CD14-positive monocyte (primary cell): ENCODE measurements at regions not wholly inside any gene's neighbourhood (a gene's known extent, or its start where the extent isn't known, plus 50 kb on each side); places are given as distances from the start of the nearest gene placed in this dataset.

ENCODE experiments used
- DNase-seq, 3 donors: peaks; one replicate each; pipeline ENCODE4 v3.0.0-alpha.2; 2011 to 2022
- H2AFZ ChIP-seq: 2 replicates; pipeline ENCODE4 v1.6.0; 2012; ENCODE audit warnings: mild to moderate bottlenecking, low read depth, low read length, inconsistent platforms; ENCODE audit not compliant: insufficient read depth, poor library complexity, severe bottlenecking
- H3K27ac ChIP-seq, 2 donors: 1 replicate in 1 of 2; 2 replicates in 1 of 2; pipeline ENCODE4 v1.5.1; 2012 to 2013; ENCODE audit warnings: low read length in 2 of 2, control low read depth in 1 of 2, inconsistent platforms in 1 of 2, low read depth in 1 of 2, mild to moderate bottlenecking in 1 of 2
- H3K27me3 ChIP-seq, 2 donors: one replicate each; pipeline versions ENCODE4 v1.6.0 to v1.6.1; 2011 to 2013; ENCODE audit warnings: low read length in 2 of 2; ENCODE audit not compliant: control insufficient read depth in 2 of 2, insufficient read depth in 2 of 2
- H3K36me3 ChIP-seq, 2 donors: replicated peaks in 1 of 2; 1 replicate in 1 of 2; 2 replicates in 1 of 2; pipeline versions ENCODE4 v1.5.1 to v1.6.1; 2012 to 2013; ENCODE audit warnings: low read length in 2 of 2, control low read depth in 1 of 2, inconsistent platforms in 1 of 2, mild to moderate bottlenecking in 1 of 2; ENCODE audit not compliant: insufficient read depth in 2 of 2, control insufficient read depth in 1 of 2
- H3K4me1 ChIP-seq, 2 donors: 1 replicate in 1 of 2; 2 replicates in 1 of 2; pipeline versions ENCODE4 v1.5.1 to v1.6.1; 2012 to 2013; ENCODE audit warnings: low read length in 2 of 2, control low read depth in 1 of 2, inconsistent platforms in 1 of 2, mild to moderate bottlenecking in 1 of 2, moderate library complexity in 1 of 2; ENCODE audit not compliant: insufficient read depth in 2 of 2, control insufficient read depth in 1 of 2
- H3K4me2 ChIP-seq: replicated peaks from 2 replicates; pipeline ENCODE3; 2012; ENCODE audit warnings: low read length, moderate library complexity, mild to moderate bottlenecking; ENCODE audit not compliant: poor library complexity, severe bottlenecking; ENCODE audit errors: extremely low read depth
- H3K4me3 ChIP-seq, 3 experiments: fragments of 200-600 bp in 1 of 3; sonication (generic) in 1 of 3; replicated peaks in 1 of 3; 1 replicate in 2 of 3; 2 replicates in 1 of 3; pipeline ENCODE4 v1.5.1; 2011 to 2013; ENCODE audit warnings: low read length in 3 of 3, mild to moderate bottlenecking in 3 of 3, control low read depth in 2 of 3, low read depth in 2 of 3, inconsistent platforms in 1 of 3, moderate library complexity in 1 of 3
- H3K79me2 ChIP-seq: 2 replicates; pipeline ENCODE4 v1.6.0; 2012; ENCODE audit warnings: mild to moderate bottlenecking, control low read depth, inconsistent platforms, low read length, moderate library complexity; ENCODE audit not compliant: insufficient read depth
- H3K9ac ChIP-seq: 2 replicates; pipeline ENCODE4 v1.6.0; 2017; ENCODE audit warnings: low read length, mild to moderate bottlenecking; ENCODE audit not compliant: insufficient read depth, poor library complexity, severe bottlenecking
- H3K9me3 ChIP-seq, 2 donors: replicated peaks in 1 of 2; 1 replicate in 1 of 2; 2 replicates in 1 of 2; pipeline versions ENCODE4 v1.5.1 to v1.6.1; 2012 to 2013; ENCODE audit warnings: low read length in 2 of 2, control low read depth in 1 of 2; ENCODE audit not compliant: control insufficient read depth in 1 of 2, insufficient read depth in 1 of 2
- H4K20me1 ChIP-seq: 2 replicates; pipeline ENCODE4 v1.6.0; 2012; ENCODE audit warnings: mild to moderate bottlenecking, low read length, control low read depth, moderate library complexity; ENCODE audit not compliant: insufficient read depth
- H3K27ac Mint-ChIP-seq, 7 donors: one replicate each; pipeline ENCODE4 v1.8.0; 2020; ENCODE audit warnings: mild to moderate bottlenecking in 7 of 7, mixed read lengths in 7 of 7, moderate library complexity in 6 of 7, inconsistent platforms in 2 of 7
- H3K27me3 Mint-ChIP-seq, 3 donors: one replicate each; pipeline ENCODE4 v1.8.0; 2021 to 2022; ENCODE audit warnings: low read depth in 3 of 3, mild to moderate bottlenecking in 3 of 3, mixed read lengths in 3 of 3, moderate library complexity in 3 of 3, inconsistent platforms in 1 of 3
- H3K36me3 Mint-ChIP-seq, 2 donors: one replicate each; pipeline ENCODE4 v1.8.0; 2020; ENCODE audit warnings: mixed read lengths in 2 of 2, inconsistent platforms in 1 of 2, mild to moderate bottlenecking in 1 of 2
- H3K4me1 Mint-ChIP-seq: one replicate; pipeline ENCODE4 v1.8.0; 2020; ENCODE audit warnings: mild to moderate bottlenecking, mixed read lengths
- H3K4me3 Mint-ChIP-seq, 2 donors: one replicate each; pipeline ENCODE4 v1.8.0; 2020; ENCODE audit warnings: mild to moderate bottlenecking in 2 of 2, mixed read lengths in 2 of 2, moderate library complexity in 1 of 2
- H3K9me3 Mint-ChIP-seq, 7 donors: one replicate each; pipeline ENCODE4 v1.8.0; 2020 to 2022; ENCODE audit warnings: mixed read lengths in 7 of 7, mild to moderate bottlenecking in 6 of 7, moderate library complexity in 6 of 7, inconsistent platforms in 2 of 7
- WGBS: methylation state at CpG from one replicate; pipeline ENCODE4 v1.1.5; 2013; ENCODE audit warnings: missing lambda C conversion rate; ENCODE audit not compliant: insufficient coverage; 5-methylcytosine and 5-hydroxymethylcytosine counted together
- intact Hi-C, 2 donors: fragments of 100-400 bp; cut with micrococcal nuclease; formaldehyde crosslinking; loops; one replicate each; pipeline versions ENCODE4 v1.15.0 to v1.15.1; 2023
- TF ChIP-seq, protein P1 (sequence below): fragments of 200-600 bp; IDR thresholded peaks from one replicate; pipeline ENCODE4 v1.8.0; 2022; ENCODE audit warnings: antibody characterized with exemption, mild to moderate bottlenecking

DNA sequence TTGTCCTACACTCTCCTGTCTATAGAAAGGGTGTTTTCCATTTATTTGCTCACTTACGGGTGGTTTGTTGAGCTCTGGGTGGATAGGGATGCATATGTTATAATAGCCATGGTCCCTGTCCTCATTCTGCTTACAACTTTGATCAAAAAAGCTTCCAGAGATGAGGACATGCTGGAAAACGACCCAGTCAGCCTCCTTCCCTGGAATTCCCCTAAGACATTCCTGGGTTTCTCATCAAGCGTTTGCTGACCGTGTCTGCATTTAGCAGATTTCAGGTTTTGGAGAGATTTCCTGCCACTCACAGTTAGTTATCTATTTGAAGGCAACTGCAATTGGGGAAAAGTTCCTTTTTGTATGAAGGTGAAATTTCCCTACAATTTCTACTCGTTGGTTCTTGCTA, 152.8 kb upstream of the AFDN start:
- 40% methylated on average over 1 of the region's 5 CpGs for WGBS
- no peaks in the 10 kb centered on the region for H3K4me1 Mint-ChIP-seq

DNA sequence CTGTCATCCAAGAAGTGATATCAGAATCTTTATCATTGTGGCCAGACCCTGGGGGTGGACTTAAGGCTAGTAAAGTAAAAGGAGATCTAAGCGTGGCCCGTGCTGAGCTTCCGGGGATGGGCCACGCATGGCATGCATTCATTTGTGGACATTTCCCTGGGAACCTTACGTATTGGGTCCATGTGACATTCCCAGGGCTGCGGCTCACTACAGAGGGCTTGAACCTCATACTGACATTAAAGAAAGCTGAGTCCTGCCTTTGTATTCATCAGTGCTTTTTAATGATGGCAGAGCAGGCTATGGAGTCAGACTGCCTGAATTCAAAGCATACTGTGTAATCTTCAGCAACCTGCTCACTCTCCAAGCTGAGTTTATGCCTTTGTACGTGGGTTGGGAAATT, 152.2 kb upstream of the AFDN start:
- intact Hi-C loops: no loop called here
- Histone ChIP-seq H3K36me3 (no peaks in the 10 kb centered on the region), H3K4me1 (no peaks in the 10 kb centered on the region), H3K27ac (no peak overlapping the region), H3K4me2 (no peak overlapping the region), H3K9ac (no peak overlapping the region), H2AFZ (no peak overlapping the region), H4K20me1 (no peaks in the 10 kb centered on the region), H3K4me3 (no peak overlapping the region), H3K79me2 (no peaks in the 10 kb centered on the region), H3K27me3 (peaks cover 19 to 42% of the 10 kb centered on the region in 2 donors), H3K9me3 (peaks cover 18 to 24% of the 10 kb centered on the region in 2 donors)
- peaks cover 35 to 45% (median 40%) of the 10 kb centered on the region in 3 donors for H3K27me3 Mint-ChIP-seq
- H3K36me3 Mint-ChIP-seq: peaks cover 0 to 6% of the 10 kb centered on the region in 2 donors
- H3K4me1 Mint-ChIP-seq: no peaks in the 10 kb centered on the region
- peaks cover 15 to 34% (median 26%) of the 10 kb centered on the region in 7 donors for H3K9me3 Mint-ChIP-seq
- H3K4me3 Mint-ChIP-seq: no peak overlapping the region
- DNase-seq: no peak
- 97% methylated on average over 6 of the region's 7 CpGs for WGBS
- H3K27ac Mint-ChIP-seq: no peak overlapping the region
- TF ChIP-seq, protein P1, sequence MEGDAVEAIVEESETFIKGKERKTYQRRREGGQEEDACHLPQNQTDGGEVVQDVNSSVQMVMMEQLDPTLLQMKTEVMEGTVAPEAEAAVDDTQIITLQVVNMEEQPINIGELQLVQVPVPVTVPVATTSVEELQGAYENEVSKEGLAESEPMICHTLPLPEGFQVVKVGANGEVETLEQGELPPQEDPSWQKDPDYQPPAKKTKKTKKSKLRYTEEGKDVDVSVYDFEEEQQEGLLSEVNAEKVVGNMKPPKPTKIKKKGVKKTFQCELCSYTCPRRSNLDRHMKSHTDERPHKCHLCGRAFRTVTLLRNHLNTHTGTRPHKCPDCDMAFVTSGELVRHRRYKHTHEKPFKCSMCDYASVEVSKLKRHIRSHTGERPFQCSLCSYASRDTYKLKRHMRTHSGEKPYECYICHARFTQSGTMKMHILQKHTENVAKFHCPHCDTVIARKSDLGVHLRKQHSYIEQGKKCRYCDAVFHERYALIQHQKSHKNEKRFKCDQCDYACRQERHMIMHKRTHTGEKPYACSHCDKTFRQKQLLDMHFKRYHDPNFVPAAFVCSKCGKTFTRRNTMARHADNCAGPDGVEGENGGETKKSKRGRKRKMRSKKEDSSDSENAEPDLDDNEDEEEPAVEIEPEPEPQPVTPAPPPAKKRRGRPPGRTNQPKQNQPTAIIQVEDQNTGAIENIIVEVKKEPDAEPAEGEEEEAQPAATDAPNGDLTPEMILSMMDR: no peak

More for the DNA sequence above, 152.8 kb upstream of the AFDN start:
- intact Hi-C loops: no loop called here
- no peak overlapping the region for H3K4me3 Mint-ChIP-seq
- peaks cover 15 to 34% (median 26%) of the 10 kb centered on the region in 7 donors for H3K9me3 Mint-ChIP-seq
- no peak overlapping the region for H3K27ac Mint-ChIP-seq
- Histone ChIP-seq H2AFZ (no peak overlapping the region), H3K79me2 (no peaks in the 10 kb centered on the region), H3K27me3 (peaks cover 16 to 37% of the 10 kb centered on the region in 2 donors), H3K9ac (no peak overlapping the region), H3K4me2 (no peak overlapping the region), H3K4me3 (no peak overlapping the region), H4K20me1 (no peaks in the 10 kb centered on the region), H3K27ac (no peak overlapping the region), H3K4me1 (no peaks in the 10 kb centered on the region), H3K9me3 (peaks cover 18 to 24% of the 10 kb centered on the region in 2 donors), H3K36me3 (no peaks in the 10 kb centered on the region)
- TF ChIP-seq, protein P1: no peak
- DNase-seq: no peak
- peaks cover 30 to 40% (median 34%) of the 10 kb centered on the region in 3 donors for H3K27me3 Mint-ChIP-seq
- H3K36me3 Mint-ChIP-seq: peaks cover 0 to 6% of the 10 kb centered on the region in 2 donors
